ENCODE measurements at regions not wholly inside any gene's neighbourhood (a gene's known extent, or its start where the extent isn't known, plus 50 kb on each side); places are given as distances from the start of the nearest gene placed in this dataset.

GRCh38 chr6:1065986-1066385, 245.9 kb upstream of the FOXQ1 start:
- DNase-seq (ENCODE audit: low read depth in 2 of 2) = no peak

- no peak for DNase-seq (ENCODE audit: low read depth in 2 of 2)
Observed at GRCh38 chr6:1063671-1064355, 248.1 kb upstream of the FOXQ1 start.

GRCh38 chr6:1062786-1063545, 248.9 kb upstream of the FOXQ1 start:
- no peak for DNase-seq (ENCODE audit: low read depth in 2 of 2)

GRCh38 chr6:1059596-1059995, 252.3 kb upstream of the FOXQ1 start:
- DNase-seq (ENCODE audit: low read depth in 2 of 2) = no peak

GRCh38 chr6:1057490-1058135, 254.3 kb upstream of the FOXQ1 start:
- no peak for DNase-seq (ENCODE audit: low read depth in 2 of 2)

GRCh38 chr6:1055015-1055921, 256.6 kb upstream of the FOXQ1 start:
- no peak for DNase-seq (ENCODE audit: low read depth in 2 of 2)

- no peak for DNase-seq (ENCODE audit: low read depth in 2 of 2)
Observed at GRCh38 chr6:1054653-1055014, 257.3 kb upstream of the FOXQ1 start.

- no peak for DNase-seq (ENCODE audit: low read depth in 2 of 2)
Observed at GRCh38 chr6:1053586-1053985, 258.3 kb upstream of the FOXQ1 start.

GRCh38 chr6:1052262-1052661, 259.6 kb upstream of the FOXQ1 start:
- DNase-seq (ENCODE audit: low read depth in 2 of 2) = no peak

- no peak for DNase-seq (ENCODE audit: low read depth in 2 of 2)
Observed at GRCh38 chr6:1049900-1050299, 262.0 kb upstream of the FOXQ1 start.

GRCh38 chr6:1049170-1049569, 262.7 kb upstream of the FOXQ1 start:
- DNase-seq (ENCODE audit: low read depth in 2 of 2) = no peak

GRCh38 chr6:1047981-1048541, 263.8 kb upstream of the FOXQ1 start:
- no peak for DNase-seq (ENCODE audit: low read depth in 2 of 2)

- DNase-seq (ENCODE audit: low read depth in 2 of 2) = no peak
Observed at GRCh38 chr6:1045239-1045638, 266.7 kb upstream of the FOXQ1 start.

- DNase-seq (ENCODE audit: low read depth in 2 of 2) = no peak
Observed at GRCh38 chr6:1044040-1044836, 267.7 kb upstream of the FOXQ1 start.

GRCh38 chr6:1043458-1043836, 268.5 kb upstream of the FOXQ1 start:
- no peak for DNase-seq (ENCODE audit: low read depth in 2 of 2)

- no peak for DNase-seq (ENCODE audit: low read depth in 2 of 2)
Observed at GRCh38 chr6:1042583-1043457, 269.1 kb upstream of the FOXQ1 start.

GRCh38 chr6:1040393-1040792, 271.5 kb upstream of the FOXQ1 start:
- no peak for DNase-seq (ENCODE audit: low read depth in 2 of 2)

GRCh38 chr6:1039746-1040145, 272.2 kb upstream of the FOXQ1 start:
- DNase-seq (ENCODE audit: low read depth in 2 of 2) = no peak

GRCh38 chr6:1039191-1039590, 272.7 kb upstream of the FOXQ1 start:
- no peak for DNase-seq (ENCODE audit: low read depth in 2 of 2)
